ENCODE measurements at regions not wholly inside any gene's neighbourhood (a gene's known extent, or its start where the extent isn't known, plus 50 kb on each side); places are given as distances from the start of the nearest gene placed in this dataset.

DNA sequence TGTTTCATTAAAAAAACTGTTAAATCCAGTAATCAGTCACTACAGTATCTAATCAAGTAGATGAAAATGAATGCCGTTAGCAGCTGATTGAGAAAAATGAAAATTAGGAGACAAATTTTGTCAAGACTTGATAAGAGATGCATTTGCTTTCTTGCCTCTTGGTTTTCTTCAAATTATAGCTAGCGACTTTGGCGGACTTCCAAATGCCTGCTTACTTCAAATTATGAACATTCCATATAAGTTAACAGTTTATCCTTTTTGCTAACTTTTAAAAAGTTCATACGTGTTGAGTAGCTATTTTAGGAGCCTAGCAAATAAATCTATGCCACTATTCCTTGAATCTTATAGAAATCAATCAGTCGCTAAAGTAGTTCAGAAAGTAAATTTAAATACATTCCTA is 58.8 kb downstream of the PPP4R3C start:
- TF ChIP-seq ZNF274 (IDR thresholded peaks at IDR 0.05; ENCODE audit: low read depth, low read length): no peak
- no peak for TF ChIP-seq YY1 (IDR thresholded peaks at IDR 0.05; ENCODE audit: insufficient read depth, insufficient read length)
- TF ChIP-seq SUZ12 (IDR thresholded peaks at IDR 0.05; ENCODE audit: extremely low read depth, insufficient read depth, insufficient read length): no peak
- Histone ChIP-seq H3K9me3 (ENCODE audit: insufficient read depth, low read length) (no peaks in the 10 kb centered on the region), H3K27me3 (ENCODE audit: insufficient read depth, insufficient read length) (no peaks in the 10 kb centered on the region), H3K4me3 (ENCODE audit: insufficient read length, low read depth) (no peak overlapping the region), H3K4me1 (ENCODE audit: insufficient read depth, insufficient read length) (no peaks in the 10 kb centered on the region), H3K9ac (ENCODE audit: insufficient read length, low read depth) (no peak overlapping the region), H3K36me3 (ENCODE audit: insufficient read depth, insufficient read length, low read length) (no peaks in the 10 kb centered on the region)
- DNase-seq (ENCODE audit: low read depth, low spot score): no peak

DNA sequence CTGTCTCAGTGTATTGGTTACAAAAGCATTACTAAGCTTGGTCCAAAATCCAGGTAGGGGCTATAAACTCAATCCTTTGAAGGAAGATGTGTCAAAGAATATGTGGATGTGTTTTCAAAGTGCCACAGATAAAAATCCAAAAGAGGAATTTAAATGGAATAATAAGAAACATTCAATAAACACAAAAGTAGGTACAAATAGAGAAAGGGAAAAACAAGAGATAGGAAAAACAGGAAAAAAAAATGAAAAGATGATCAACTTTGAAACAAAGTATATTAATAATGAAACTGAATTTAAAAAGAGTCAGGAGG is 64.0 kb downstream of the PPP4R3C start:
- H3K36me3 ChIP-seq (ENCODE audit: insufficient read depth, insufficient read length, low read length): no peaks in the 10 kb centered on the region
- no peak overlapping the region for H3K9ac ChIP-seq (ENCODE audit: insufficient read length, low read depth)
- DNase-seq (ENCODE audit: low read depth, low spot score): no peak
- no peak overlapping the region for H3K4me3 ChIP-seq (ENCODE audit: insufficient read length, low read depth)
- no peaks in the 10 kb centered on the region for H3K9me3 ChIP-seq (ENCODE audit: insufficient read depth, low read length)
- H3K4me1 ChIP-seq (ENCODE audit: insufficient read depth, insufficient read length): no peaks in the 10 kb centered on the region
- no peaks in the 10 kb centered on the region for H3K27me3 ChIP-seq (ENCODE audit: insufficient read depth, insufficient read length)
- TF ChIP-seq YY1 (IDR thresholded peaks at IDR 0.05; ENCODE audit: insufficient read depth, insufficient read length) (no peak), SUZ12 (IDR thresholded peaks at IDR 0.05; ENCODE audit: extremely low read depth, insufficient read depth, insufficient read length) (no peak), ZNF274 (IDR thresholded peaks at IDR 0.05; ENCODE audit: low read depth, low read length) (no peak)

DNA sequence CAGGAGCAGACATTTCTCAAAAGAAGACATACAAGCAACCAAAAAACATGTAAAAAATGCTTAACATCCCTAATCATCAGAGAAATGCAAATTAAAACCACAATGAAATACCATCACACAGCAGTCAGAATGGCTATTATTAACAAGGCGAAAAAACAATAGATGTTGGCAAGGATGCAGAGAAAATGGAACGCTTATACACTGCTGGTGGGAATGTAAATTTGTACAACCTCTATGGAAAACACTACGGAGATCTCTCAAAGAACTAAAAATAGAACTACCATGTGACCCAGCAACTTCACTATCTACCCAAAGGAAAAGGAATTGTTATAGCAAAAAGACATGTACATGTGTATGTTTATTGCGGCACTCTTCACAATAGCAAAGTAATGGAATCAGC is 71.5 kb downstream of the PPP4R3C start:
- H3K4me1 ChIP-seq (ENCODE audit: insufficient read depth, insufficient read length): no peaks in the 10 kb centered on the region
- no peak for DNase-seq (ENCODE audit: low read depth, low spot score)
- no peaks in the 10 kb centered on the region for H3K27me3 ChIP-seq (ENCODE audit: insufficient read depth, insufficient read length)

DNA sequence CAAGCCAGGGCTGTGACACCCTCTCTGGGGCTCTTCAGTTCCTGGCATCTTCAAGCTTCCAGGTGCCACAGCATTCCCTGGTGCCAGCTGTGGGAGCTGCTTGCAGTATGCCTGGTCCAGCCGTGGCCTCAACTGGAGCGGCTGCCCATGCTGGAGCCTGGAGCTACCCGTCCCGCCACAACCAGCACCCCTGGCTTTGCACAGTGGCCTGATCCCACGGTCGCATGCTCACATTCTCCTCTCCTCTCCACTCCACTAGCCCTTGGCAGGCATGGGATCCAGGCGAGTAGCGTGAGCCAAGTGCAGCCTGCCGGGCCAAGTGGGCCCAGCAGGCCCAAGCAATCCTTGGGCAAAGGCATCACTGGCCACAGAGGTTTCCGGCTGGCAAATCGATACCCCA is 81.7 kb downstream of the PPP4R3C start:
- H3K9me3 ChIP-seq (ENCODE audit: insufficient read depth, low read length): peaks cover 11% of the 10 kb centered on the region; the same call in 1 of the 2 replicates
- H3K36me3 ChIP-seq (ENCODE audit: insufficient read depth, insufficient read length, low read length): no peaks in the 10 kb centered on the region
- TF ChIP-seq SUZ12 (IDR thresholded peaks at IDR 0.05; ENCODE audit: extremely low read depth, insufficient read depth, insufficient read length) (no peak), ZNF274 (IDR thresholded peaks at IDR 0.05; ENCODE audit: low read depth, low read length) (no peak), YY1 (IDR thresholded peaks at IDR 0.05; ENCODE audit: insufficient read depth, insufficient read length) (no peak)
- no peaks in the 10 kb centered on the region for H3K27me3 ChIP-seq (ENCODE audit: insufficient read depth, insufficient read length)
- H3K4me1 ChIP-seq (ENCODE audit: insufficient read depth, insufficient read length): no peaks in the 10 kb centered on the region
- H3K4me3 ChIP-seq (ENCODE audit: insufficient read length, low read depth): no peak overlapping the region
- DNase-seq (ENCODE audit: low read depth, low spot score): no peak
- no peak overlapping the region for H3K9ac ChIP-seq (ENCODE audit: insufficient read length, low read depth)

More for the DNA sequence above, 71.5 kb downstream of the PPP4R3C start:
- TF ChIP-seq ZNF274 (IDR thresholded peaks at IDR 0.05; ENCODE audit: low read depth, low read length): no peak
- Histone ChIP-seq H3K36me3 (ENCODE audit: insufficient read depth, insufficient read length, low read length) (no peaks in the 10 kb centered on the region), H3K4me3 (ENCODE audit: insufficient read length, low read depth) (no peak overlapping the region), H3K9me3 (ENCODE audit: insufficient read depth, low read length) (no peaks in the 10 kb centered on the region), H3K9ac (ENCODE audit: insufficient read length, low read depth) (no peak overlapping the region)

DNA sequence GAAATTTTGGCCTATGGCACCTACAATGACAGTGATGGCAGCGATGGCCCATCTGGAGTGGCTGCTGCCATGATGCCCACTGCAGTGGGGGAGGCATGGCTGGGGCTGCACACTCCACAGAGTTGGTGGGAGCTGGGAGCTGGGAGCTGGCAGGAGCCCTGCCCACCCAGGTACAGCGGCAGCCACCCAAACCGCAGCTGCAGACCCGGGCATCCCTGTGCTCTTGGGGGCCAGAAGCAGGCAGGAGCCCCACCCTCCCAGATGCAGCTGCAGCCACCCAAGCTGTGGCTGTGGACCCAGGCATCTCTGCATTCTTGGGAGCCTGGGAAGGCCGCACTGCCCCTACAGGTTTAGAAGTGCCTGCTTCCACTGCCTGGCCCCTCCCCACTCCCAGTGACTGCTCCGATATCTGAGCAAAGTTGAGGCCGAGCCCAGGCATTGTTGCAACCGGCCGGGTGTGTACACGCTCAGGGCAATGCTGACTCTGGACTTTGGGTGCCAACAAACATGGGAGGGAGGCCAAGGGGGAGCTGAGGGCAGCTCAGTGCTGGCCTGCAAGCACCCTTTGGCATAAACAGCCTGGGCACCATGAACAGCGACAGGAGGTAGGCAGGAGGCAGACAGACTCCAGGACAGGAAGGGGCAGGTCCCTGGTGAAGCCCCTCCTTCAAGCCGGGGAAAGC is 82.8 kb downstream of the PPP4R3C start:
- no peak for TF ChIP-seq YY1 (IDR thresholded peaks at IDR 0.05; ENCODE audit: insufficient read depth, insufficient read length)
- no peak for TF ChIP-seq ZNF274 (IDR thresholded peaks at IDR 0.05; ENCODE audit: low read depth, low read length)
- no peak for TF ChIP-seq SUZ12 (IDR thresholded peaks at IDR 0.05; ENCODE audit: extremely low read depth, insufficient read depth, insufficient read length)
- DNase-seq (ENCODE audit: low read depth, low spot score): no peak
- Histone ChIP-seq H3K36me3 (ENCODE audit: insufficient read depth, insufficient read length, low read length) (no peaks in the 10 kb centered on the region), H3K4me3 (ENCODE audit: insufficient read length, low read depth) (no peak overlapping the region), H3K9ac (ENCODE audit: insufficient read length, low read depth) (no peak overlapping the region), H3K9me3 (ENCODE audit: insufficient read depth, low read length) (peaks cover 11% of the 10 kb centered on the region; the same call in 1 of the 2 replicates), H3K4me1 (ENCODE audit: insufficient read depth, insufficient read length) (no peaks in the 10 kb centered on the region), H3K27me3 (ENCODE audit: insufficient read depth, insufficient read length) (no peaks in the 10 kb centered on the region)

DNA sequence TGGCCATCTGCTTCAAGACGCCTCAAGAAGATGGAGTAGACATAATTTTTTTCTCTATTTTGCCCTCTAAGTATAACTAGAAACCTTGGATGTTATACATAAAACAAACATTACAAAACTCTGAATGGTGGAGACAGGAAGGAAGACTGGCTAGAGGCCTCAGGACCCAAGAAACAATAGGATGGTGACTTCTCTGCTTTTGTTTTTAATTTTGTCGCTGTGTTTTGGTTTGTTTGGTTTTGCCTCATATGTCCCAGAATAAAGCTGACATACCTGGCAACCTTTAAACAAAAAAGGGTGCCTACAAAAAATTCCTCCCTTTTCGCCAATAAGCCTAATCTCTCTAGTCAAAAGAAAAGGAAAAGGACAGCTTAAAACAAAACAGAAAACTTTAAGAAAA is 109.1 kb downstream of the PPP4R3C start:
- no peak overlapping the region for H3K9ac ChIP-seq (ENCODE audit: insufficient read length, low read depth)
- H3K27me3 ChIP-seq (ENCODE audit: insufficient read depth, insufficient read length): no peaks in the 10 kb centered on the region
- TF ChIP-seq SUZ12 (IDR thresholded peaks at IDR 0.05; ENCODE audit: extremely low read depth, insufficient read depth, insufficient read length): no peak
- TF ChIP-seq YY1 (IDR thresholded peaks at IDR 0.05; ENCODE audit: insufficient read depth, insufficient read length): no peak
- no peak for TF ChIP-seq ZNF274 (IDR thresholded peaks at IDR 0.05; ENCODE audit: low read depth, low read length)
- no peaks in the 10 kb centered on the region for H3K36me3 ChIP-seq (ENCODE audit: insufficient read depth, insufficient read length, low read length)
- H3K9me3 ChIP-seq (ENCODE audit: insufficient read depth, low read length): no peaks in the 10 kb centered on the region
- no peaks in the 10 kb centered on the region for H3K4me1 ChIP-seq (ENCODE audit: insufficient read depth, insufficient read length)
- H3K4me3 ChIP-seq (ENCODE audit: insufficient read length, low read depth): no peak overlapping the region
- no peak for DNase-seq (ENCODE audit: low read depth, low spot score)

DNA sequence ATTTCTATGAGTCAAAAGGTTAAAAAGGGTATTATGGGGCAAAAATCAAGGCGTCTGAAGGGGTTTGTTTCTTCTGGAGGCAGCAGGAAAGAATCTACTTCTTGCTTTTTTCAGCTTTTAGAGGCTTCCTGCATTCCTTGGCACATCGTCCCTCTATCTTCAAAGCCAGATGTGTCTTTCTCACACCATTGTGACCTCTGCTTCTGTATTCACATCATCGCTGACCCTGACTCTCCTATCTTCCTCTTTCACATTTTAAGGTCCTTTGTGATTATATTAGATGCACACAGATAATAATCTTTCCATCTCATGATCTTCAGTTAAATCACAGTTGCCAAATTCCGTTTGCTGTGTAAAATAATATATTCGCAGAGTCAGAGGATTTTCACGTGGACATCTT is 112.7 kb downstream of the PPP4R3C start:
- DNase-seq (ENCODE audit: low read depth, low spot score): no peak
- Histone ChIP-seq H3K4me3 (ENCODE audit: insufficient read length, low read depth) (no peak overlapping the region), H3K27me3 (ENCODE audit: insufficient read depth, insufficient read length) (no peaks in the 10 kb centered on the region), H3K9me3 (ENCODE audit: insufficient read depth, low read length) (no peaks in the 10 kb centered on the region), H3K36me3 (ENCODE audit: insufficient read depth, insufficient read length, low read length) (no peaks in the 10 kb centered on the region), H3K4me1 (ENCODE audit: insufficient read depth, insufficient read length) (no peaks in the 10 kb centered on the region), H3K9ac (ENCODE audit: insufficient read length, low read depth) (no peak overlapping the region)
- TF ChIP-seq SUZ12 (IDR thresholded peaks at IDR 0.05; ENCODE audit: extremely low read depth, insufficient read depth, insufficient read length): no peak
- TF ChIP-seq YY1 (IDR thresholded peaks at IDR 0.05; ENCODE audit: insufficient read depth, insufficient read length): no peak
- TF ChIP-seq ZNF274 (IDR thresholded peaks at IDR 0.05; ENCODE audit: low read depth, low read length): no peak

Data from NT2/D1 (cell line).